GM19351 (cell line): ENCODE measurements at regions not wholly inside any gene's neighbourhood (a gene's known extent, or its start where the extent isn't known, plus 50 kb on each side); places are given as distances from the start of the nearest gene placed in this dataset.

Experiments
- ATAC-seq: cut with Tn5 transposase; IDR thresholded peaks from one replicate; pipeline ENCODE4 v1.9.1; 2021; ENCODE audit warnings: mild to moderate bottlenecking, moderate library complexity; ENCODE audit not compliant: unreplicated experiment

GRCh38 chr15:77803487-77803886, 170.8 kb upstream of the LINGO1 start:
- no peak for ATAC-seq

GRCh38 chr15:77800305-77800704, 167.6 kb upstream of the LINGO1 start:
- no peak for ATAC-seq

GRCh38 chr15:77798847-77799246, 166.1 kb upstream of the LINGO1 start:
- no peak for ATAC-seq

DNA sequence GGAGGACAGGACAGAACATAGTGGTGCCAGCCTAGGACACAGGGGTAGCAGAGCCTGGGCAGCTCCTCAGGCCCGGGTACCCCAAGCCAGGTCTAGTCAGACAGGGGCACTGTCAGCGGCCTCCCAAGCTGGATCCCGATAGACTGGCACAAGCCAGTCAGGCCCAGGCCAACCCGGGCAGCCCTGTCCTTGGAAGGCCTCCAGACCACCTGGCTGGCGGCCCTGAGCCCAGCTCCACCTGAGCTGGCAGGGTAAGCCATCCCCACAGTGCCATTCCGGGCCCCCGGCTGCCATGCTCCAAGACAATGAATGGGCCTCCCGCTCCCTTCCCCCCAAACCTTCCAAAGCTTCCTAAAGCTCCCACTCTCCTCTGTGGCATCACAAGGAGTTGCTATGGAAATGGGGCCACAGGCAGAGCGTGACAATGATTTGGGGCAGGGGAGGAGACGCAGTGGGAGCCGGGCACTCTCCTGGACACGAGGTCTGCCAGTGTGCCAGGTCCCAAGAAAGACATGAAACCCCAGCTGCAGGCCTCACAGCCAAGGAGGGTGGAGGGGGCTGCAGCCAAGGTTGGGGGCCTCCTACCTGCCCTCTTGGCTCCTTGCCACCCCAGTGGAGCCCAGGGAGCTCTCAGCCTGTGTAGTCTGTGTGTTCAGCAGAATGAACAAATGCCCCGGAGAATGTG, 165.6 kb upstream of the LINGO1 start:
- ATAC-seq = no peak

DNA sequence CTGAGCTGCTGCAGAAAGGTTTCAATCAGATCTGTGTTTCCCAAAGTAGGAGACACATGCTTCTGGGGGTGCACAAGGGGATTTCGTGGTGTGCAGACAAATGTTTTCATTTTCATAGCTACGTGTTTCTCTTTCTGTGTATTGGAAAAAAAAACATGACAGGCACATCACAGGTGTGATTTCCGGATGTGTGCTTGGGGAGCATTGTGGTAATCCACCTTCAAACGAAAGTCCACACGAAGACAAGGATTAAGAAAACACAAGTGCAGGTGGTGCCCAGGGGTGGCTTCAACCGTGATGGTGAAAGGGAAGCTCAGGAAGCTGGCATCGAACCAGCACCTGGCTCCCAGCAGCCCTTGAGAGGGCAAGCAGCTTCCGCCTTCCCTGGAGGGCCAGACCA, 164.6 kb upstream of the LINGO1 start:
- ATAC-seq = no peak

GRCh38 chr15:77796046-77796729, 163.5 kb upstream of the LINGO1 start:
- no peak for ATAC-seq

- ATAC-seq = no peak
These were observed 162.7 kb upstream of the LINGO1 start for GRCh38 chr15:77795446-77795845.

- no peak for ATAC-seq
These were observed 159.2 kb upstream of the LINGO1 start for GRCh38 chr15:77791941-77792340.

DNA sequence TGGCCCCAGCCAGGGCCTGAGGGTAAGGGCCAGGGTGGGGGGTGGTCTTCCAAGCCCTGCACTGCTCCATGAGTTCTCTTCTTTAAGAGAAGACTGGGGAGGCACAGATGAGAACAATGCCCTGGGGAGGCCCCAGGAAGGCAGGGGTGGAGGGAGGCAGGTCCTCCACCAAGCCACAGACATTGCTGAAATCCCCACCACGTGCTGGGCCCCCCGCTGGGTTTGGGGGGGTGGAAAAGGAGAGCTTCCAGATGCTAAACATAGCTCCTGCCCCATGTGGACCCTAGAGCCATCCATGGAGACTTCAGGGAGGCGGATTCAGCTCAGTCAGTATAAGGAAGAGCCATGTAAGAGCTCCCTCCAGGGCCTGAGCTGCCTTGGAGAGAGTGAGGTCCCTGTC, 157.8 kb upstream of the LINGO1 start:
- ATAC-seq = no peak

GRCh38 chr15:77786956-77787355, 154.2 kb upstream of the LINGO1 start:
- ATAC-seq = no peak

- ATAC-seq = no peak
These were observed 153.6 kb upstream of the LINGO1 start for GRCh38 chr15:77786181-77786890.

- no peak for ATAC-seq
These were observed 151.9 kb upstream of the LINGO1 start for GRCh38 chr15:77784361-77785292.

DNA sequence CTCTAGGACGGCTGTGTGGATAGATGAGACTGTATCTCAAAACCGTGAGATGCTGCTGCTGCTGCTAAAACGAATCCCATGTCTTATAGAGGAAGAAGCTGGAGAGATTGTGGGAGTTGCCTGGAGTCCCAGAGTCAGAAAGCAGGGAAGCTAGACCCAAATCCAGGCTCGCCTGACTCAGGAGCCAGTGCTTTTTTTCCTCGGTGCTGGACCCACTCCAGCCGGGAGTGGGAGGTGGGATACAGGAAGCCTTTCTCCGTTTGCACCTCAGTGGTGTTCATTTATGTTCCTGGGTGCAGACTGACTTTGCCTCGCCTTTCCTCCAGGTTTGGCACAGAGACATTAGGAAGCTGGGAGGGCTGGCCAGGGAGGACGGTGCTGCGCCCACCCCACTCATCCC, 150.9 kb upstream of the LINGO1 start:
- ATAC-seq = no peak

GRCh38 chr15:77782691-77783090, 150.0 kb upstream of the LINGO1 start:
- ATAC-seq = no peak

- no peak for ATAC-seq
These were observed 149.2 kb upstream of the LINGO1 start for GRCh38 chr15:77781946-77782240.

DNA sequence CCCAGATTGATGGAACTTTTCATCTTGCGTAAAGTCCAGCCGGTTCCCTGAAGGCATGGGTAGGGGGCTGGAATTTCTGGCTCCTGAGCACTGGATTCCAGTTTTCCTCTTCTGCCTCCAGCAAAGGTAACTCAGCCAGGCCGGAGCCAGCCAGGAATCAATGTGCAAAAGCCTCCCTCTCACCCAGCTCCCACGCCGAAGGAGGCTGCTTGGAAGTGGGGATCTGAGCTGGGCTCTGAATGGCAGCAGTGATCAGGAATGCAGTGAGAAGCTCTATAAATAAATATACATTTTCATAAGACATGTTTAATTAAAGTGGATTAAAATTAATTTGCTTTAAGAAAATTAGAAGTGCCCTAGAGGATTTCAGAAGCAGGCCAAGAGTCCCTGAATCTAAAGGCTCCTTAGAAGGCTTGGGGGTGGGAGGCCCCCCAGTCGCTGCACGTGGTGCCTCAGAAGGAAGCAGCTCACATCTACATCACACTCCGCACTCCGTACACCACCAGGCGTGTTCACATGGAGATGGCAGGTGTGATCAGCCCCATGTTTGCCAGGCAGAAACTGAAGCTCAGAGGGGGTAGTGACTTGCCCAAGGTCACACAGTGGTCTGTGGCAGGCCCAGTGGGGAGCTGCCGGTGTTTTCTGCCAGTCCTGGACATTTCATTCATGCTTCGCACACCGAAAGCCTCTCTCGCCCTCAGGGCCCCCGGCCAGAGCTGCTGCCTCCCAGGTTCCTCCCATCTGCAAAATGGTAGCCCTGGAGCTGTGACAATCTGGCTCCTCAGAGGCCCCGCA, 148.6 kb upstream of the LINGO1 start:
- no peak for ATAC-seq

- ATAC-seq = no peak
These were observed 146.1 kb upstream of the LINGO1 start for GRCh38 chr15:77778802-77779201.

- no peak for ATAC-seq
These were observed 143.1 kb upstream of the LINGO1 start for GRCh38 chr15:77775837-77776236.

DNA sequence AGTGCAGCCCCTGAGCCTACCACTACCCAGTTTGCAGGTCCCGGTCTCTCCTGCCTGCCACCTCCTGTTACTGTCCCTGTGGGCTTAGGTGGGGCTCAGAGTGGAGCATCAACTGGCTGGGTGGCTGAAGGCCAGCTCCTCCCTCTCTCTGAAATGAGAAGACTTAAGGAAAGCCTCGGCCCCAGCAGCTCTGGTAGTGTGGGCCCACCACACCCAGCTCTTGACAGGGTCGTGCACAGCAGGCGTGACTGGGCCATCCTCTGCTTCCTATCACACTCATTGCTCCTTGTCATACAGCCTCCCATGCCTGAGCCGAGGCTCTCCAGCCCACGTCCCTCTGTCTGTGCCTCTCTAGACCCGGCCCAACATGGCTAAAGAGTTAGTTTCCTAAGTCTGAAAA, 142.7 kb upstream of the LINGO1 start:
- ATAC-seq = no peak

GRCh38 chr15:77774350-77774749, 141.6 kb upstream of the LINGO1 start:
- no peak for ATAC-seq
